ENCODE measurements at regions not wholly inside any gene's neighbourhood (a gene's known extent, or its start where the extent isn't known, plus 50 kb on each side); places are given as distances from the start of the nearest gene placed in this dataset.
"Not testable (repeated sequence)": the region's sequence is repeated elsewhere in the genome, so short reads cannot be mapped to it uniquely, and the experiment has no call there.

DNA sequence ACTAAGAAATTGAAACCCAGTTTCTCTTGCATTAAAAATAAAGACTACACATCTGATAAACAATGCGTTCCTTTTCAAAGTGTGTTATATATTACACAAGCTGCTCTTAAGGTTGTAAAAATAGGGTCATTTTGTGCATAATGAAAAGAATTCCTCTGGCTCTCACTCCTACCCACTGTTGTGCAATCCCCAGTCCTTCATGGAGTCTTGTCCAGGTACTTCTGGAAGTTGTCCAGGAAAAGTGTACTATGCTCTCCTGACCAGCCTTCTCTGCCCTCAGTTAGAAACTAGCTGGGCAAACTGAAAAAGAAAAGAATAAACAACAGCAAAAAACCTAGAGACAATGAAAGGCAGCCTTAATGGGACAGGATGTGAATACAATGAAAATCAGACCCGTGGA is 345.5 kb upstream of the PAPPA start:
- in situ Hi-C loops (cut with MboI; ENCODE audit: low pct_unique_long_range_greater_than_20kb, low sequenced_read_pairs, unreplicated experiment) = no loop called here
- TF ChIP-seq, protein P1, sequence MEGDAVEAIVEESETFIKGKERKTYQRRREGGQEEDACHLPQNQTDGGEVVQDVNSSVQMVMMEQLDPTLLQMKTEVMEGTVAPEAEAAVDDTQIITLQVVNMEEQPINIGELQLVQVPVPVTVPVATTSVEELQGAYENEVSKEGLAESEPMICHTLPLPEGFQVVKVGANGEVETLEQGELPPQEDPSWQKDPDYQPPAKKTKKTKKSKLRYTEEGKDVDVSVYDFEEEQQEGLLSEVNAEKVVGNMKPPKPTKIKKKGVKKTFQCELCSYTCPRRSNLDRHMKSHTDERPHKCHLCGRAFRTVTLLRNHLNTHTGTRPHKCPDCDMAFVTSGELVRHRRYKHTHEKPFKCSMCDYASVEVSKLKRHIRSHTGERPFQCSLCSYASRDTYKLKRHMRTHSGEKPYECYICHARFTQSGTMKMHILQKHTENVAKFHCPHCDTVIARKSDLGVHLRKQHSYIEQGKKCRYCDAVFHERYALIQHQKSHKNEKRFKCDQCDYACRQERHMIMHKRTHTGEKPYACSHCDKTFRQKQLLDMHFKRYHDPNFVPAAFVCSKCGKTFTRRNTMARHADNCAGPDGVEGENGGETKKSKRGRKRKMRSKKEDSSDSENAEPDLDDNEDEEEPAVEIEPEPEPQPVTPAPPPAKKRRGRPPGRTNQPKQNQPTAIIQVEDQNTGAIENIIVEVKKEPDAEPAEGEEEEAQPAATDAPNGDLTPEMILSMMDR (IDR thresholded peaks at IDR 0.05; ENCODE audit: extremely low read depth, insufficient read depth, missing control alignments) = no peak

DNA sequence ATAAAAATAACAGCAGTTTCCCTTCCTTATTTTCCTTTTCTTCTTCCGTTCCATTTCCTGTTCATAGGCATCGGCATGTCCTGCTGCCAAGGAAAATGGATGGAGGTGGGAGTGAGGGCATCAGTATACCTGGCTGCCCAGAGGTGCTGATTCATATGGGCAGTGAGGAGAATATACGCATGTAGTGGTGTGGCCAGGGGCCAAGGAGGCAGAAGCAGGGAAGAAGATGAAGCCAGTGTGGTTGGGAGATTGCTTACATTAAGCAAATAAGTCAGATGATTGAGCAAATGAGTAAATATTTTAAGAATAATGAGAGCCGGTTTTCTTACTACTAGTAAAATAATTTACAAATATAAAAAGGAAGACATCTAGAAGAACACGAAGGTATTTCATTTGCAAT is 344.9 kb upstream of the PAPPA start:
- DNase-seq (ENCODE audit: low spot score) = no peak
- in situ Hi-C loops (cut with MboI; ENCODE audit: low pct_unique_long_range_greater_than_20kb, low sequenced_read_pairs, unreplicated experiment) = no loop called here
- TF ChIP-seq, protein P1 (IDR thresholded peaks at IDR 0.05; ENCODE audit: extremely low read depth, insufficient read depth, missing control alignments) = no peak

More for the DNA sequence above, 345.5 kb upstream of the PAPPA start:
- DNase-seq (ENCODE audit: low spot score) = no peak

DNA sequence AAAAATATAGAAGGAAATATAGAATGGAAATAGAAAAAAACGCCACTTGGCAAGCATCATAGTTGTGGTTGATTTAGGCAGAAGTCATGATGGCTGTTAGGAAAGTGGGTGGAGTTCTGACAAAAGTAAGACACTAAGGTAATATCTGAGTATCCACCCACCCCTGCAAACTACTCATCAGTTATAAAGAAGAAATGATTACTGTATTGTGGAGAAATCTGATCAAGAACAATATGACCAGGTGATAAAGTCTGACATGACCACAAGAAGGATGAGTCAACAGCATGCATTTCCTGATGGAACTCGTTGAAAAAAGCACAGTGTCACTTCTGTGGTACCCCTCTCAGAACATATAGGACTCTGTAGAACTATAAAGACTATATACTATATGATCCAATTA is 343.4 kb upstream of the PAPPA start:
- no peak for DNase-seq (ENCODE audit: low spot score)

DNA sequence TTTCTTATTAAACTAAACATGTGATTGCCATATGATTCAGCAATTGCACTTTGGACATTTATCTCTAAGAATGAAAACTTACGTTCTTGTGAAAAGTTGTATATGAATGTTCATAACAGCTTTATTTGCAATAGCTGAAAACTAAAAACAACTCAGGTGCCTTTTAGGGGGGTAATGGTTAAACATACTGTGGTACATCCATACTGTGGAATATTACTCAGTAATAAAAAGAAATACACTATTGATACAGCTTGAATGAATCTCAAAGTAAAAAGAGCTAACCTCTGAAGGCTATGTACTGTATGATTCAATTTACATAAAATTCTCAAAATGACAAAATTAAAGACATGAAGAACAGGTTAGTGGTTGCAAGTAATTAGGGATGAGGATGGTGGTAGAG is 339.5 kb upstream of the PAPPA start:
- in situ Hi-C loops (cut with MboI; ENCODE audit: low pct_unique_long_range_greater_than_20kb, low sequenced_read_pairs, unreplicated experiment) = no loop called here
- DNase-seq (ENCODE audit: low spot score) = no peak
- TF ChIP-seq, protein P1 (IDR thresholded peaks at IDR 0.05; ENCODE audit: extremely low read depth, insufficient read depth, missing control alignments) = no peak

More for the DNA sequence above, 343.4 kb upstream of the PAPPA start:
- in situ Hi-C loops (cut with MboI; ENCODE audit: low pct_unique_long_range_greater_than_20kb, low sequenced_read_pairs, unreplicated experiment) = no loop called here
- TF ChIP-seq, protein P1 (IDR thresholded peaks at IDR 0.05; ENCODE audit: extremely low read depth, insufficient read depth, missing control alignments) = no peak

DNA sequence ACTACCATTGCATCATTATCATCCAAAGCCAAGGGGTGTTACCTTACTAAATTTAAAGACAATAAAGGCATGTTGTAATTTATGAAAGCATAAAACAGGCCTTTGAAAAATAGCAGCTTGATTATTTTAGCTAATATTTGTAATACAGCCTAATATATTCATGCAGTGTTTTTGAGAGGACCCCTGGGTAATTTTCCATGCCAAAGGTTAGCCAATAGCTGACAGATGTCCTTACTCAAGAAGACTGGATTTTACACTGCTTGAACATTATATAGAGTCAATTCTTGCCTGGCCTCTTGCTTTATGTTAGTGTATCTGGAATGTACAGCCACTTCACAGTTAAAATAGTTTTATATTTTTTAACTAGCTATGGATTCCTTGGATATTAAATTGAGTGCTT is 337.8 kb upstream of the PAPPA start:
- in situ Hi-C loops (cut with MboI; ENCODE audit: low pct_unique_long_range_greater_than_20kb, low sequenced_read_pairs, unreplicated experiment) = no loop called here
- DNase-seq (ENCODE audit: low spot score) = no peak
- TF ChIP-seq, protein P1 (IDR thresholded peaks at IDR 0.05; ENCODE audit: extremely low read depth, insufficient read depth, missing control alignments) = no peak

DNA sequence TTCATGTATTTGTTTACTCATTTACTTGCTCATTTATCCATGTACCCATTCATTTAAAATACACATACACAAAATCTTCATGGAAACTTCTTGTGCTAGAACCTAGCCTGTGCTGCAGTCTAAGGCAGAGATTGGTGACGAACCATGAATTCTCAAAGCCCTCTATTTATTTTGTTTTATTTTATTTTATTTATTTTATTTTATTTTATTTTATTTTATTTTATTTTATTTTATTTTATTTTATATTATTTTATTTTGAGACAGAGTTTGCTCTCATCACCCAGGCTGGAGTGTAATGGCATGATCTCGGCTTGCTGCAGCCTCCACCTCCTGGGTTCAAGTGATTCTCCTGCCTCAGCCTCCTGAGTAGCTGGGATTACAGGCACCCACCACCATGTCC is 334.9 kb upstream of the PAPPA start:
- in situ Hi-C loops (cut with MboI; ENCODE audit: low pct_unique_long_range_greater_than_20kb, low sequenced_read_pairs, unreplicated experiment); DNase-seq (ENCODE audit: low spot score): not testable (repeated sequence)

DNA sequence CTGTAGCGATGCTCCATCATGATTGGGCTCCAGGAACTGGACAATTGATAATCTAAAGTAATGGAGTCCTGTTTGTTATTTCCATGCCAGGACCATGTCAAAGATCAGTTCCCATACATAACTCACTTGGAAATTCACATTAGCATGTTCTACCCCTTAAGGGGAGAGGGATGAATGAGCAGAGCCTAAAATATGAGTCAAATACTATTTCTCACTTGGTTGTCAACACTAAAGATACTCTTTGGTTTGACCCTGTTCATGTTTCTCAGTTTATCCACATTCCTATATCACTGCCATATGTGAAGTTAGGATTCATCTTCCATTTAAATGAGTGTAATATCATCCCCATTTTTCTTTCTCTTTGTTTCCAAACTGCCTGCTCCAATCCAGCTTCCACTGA is 321.6 kb upstream of the PAPPA start:
- in situ Hi-C loops (cut with MboI; ENCODE audit: low pct_unique_long_range_greater_than_20kb, low sequenced_read_pairs, unreplicated experiment) = no loop called here
- DNase-seq (ENCODE audit: low spot score) = no peak

More for the DNA sequence above, 321.6 kb upstream of the PAPPA start:
- TF ChIP-seq, protein P1 (IDR thresholded peaks at IDR 0.05; ENCODE audit: extremely low read depth, insufficient read depth, missing control alignments) = no peak
